Hematopoietic multipotent progenitor cell treated with erythropoietin and hydrocortisone succinate and interleukin-3 and kit ligand, for 15 days (in vitro differentiated cells): ENCODE measurements at regions not wholly inside any gene's neighbourhood (a gene's known extent, or its start where the extent isn't known, plus 50 kb on each side); places are given as distances from the start of the nearest gene placed in this dataset.

Experiments used
- DNase-seq: peaks from one replicate; pipeline ENCODE4 v3.0.0-alpha.2; 2015; ENCODE audit warnings: low spot score

GRCh38 chr16:73882033-73882432 is 414.6 kb upstream of the PSMD7 start:
- DNase-seq, result no peak

- DNase-seq, result no peak
Observed at GRCh38 chr16:73879621-73880020, 417.0 kb upstream of the PSMD7 start.

- DNase-seq, result no peak
Observed at GRCh38 chr16:73878611-73879010, 418.0 kb upstream of the PSMD7 start.

- DNase-seq, result no peak
Observed at GRCh38 chr16:73877150-73877549, 419.5 kb upstream of the PSMD7 start.

- no peak for DNase-seq
Observed at GRCh38 chr16:73875996-73876690, 420.5 kb upstream of the PSMD7 start.

GRCh38 chr16:73874324-73874723 is 422.3 kb upstream of the PSMD7 start:
- DNase-seq, result no peak

- DNase-seq, result no peak
Observed at GRCh38 chr16:73873643-73874042, 423.0 kb upstream of the PSMD7 start.

GRCh38 chr16:73872856-73873255 is 423.8 kb upstream of the PSMD7 start:
- no peak for DNase-seq

- DNase-seq, result no peak
Observed at GRCh38 chr16:73871088-73871733, 425.4 kb upstream of the PSMD7 start.

- no peak for DNase-seq
Observed at GRCh38 chr16:73869126-73869525, 427.5 kb upstream of the PSMD7 start.

- no peak for DNase-seq
Observed at GRCh38 chr16:73864868-73865267, 431.7 kb upstream of the PSMD7 start.

- no peak for DNase-seq
Observed at GRCh38 chr16:73858326-73858725, 438.3 kb upstream of the PSMD7 start.

GRCh38 chr16:73853968-73854367 is 442.6 kb upstream of the PSMD7 start:
- no peak for DNase-seq

- no peak for DNase-seq
Observed at GRCh38 chr16:73852561-73852960, 444.1 kb upstream of the PSMD7 start.

- DNase-seq, result no peak
Observed at GRCh38 chr16:73848993-73849392, 447.6 kb upstream of the PSMD7 start.

GRCh38 chr16:73847090-73847489 is 449.5 kb upstream of the PSMD7 start:
- DNase-seq, result no peak

GRCh38 chr16:73846356-73846755 is 450.3 kb upstream of the PSMD7 start:
- DNase-seq, result no peak

- DNase-seq, result no peak
Observed at GRCh38 chr16:73846007-73846330, 450.6 kb upstream of the PSMD7 start.

- DNase-seq, result no peak
Observed at GRCh38 chr16:73845238-73846006, 451.2 kb upstream of the PSMD7 start.

GRCh38 chr16:73840728-73841127 is 455.9 kb upstream of the PSMD7 start:
- no peak for DNase-seq

- DNase-seq, result no peak
Observed at GRCh38 chr16:73831220-73831619, 465.4 kb upstream of the PSMD7 start.

- no peak for DNase-seq
Observed at GRCh38 chr16:73823205-73823849, 473.3 kb upstream of the PSMD7 start.
